ENCODE measurements at regions not wholly inside any gene's neighbourhood (a gene's known extent, or its start where the extent isn't known, plus 50 kb on each side); places are given as distances from the start of the nearest gene placed in this dataset.

DNA sequence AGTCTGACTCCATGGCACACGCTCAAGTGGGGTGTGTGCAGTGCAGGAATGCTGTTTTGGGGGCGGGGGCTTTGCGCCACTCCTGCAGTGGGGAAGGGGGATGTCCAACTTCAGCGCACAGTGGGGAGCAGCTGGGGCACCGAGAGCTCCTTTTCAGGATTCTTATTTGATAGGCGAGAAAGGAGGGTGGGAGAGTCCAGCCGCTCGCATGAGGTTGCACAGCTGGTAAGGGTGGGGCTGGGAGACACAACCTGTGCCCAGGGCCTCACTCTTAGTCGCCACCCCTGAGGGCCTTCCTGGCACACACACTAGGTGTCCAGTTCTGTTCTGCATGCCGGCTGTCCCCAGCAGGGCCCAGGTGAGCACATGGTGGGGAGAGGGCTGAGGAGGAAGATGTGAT is 190.8 kb downstream of the UQCRFS1 start:
- H3K27ac ChIP-seq: no peak overlapping the region
- H3K9me3 ChIP-seq: no peaks in the 10 kb centered on the region
- TF ChIP-seq POLR2A (IDR thresholded peaks at IDR 0.05) (no peak), CTCF (IDR thresholded peaks at IDR 0.05) (no peak)
- no peaks in the 10 kb centered on the region for H3K4me1 ChIP-seq
- no peak overlapping the region for H3K4me3 ChIP-seq
- DNase-seq (no peak), ATAC-seq (no peak)
- H3K36me3 ChIP-seq: no peaks in the 10 kb centered on the region
- WGBS (ENCODE audit: insufficient coverage, low coverage, low lambda C conversion rate, missing lambda C conversion rate): 46% methylated on average over 3 of the region's 10 CpGs
- intact Hi-C loops (cut with DNase I): no loop called here
- no peaks in the 10 kb centered on the region for H3K27me3 ChIP-seq

- no peaks in the 10 kb centered on the region for H3K4me1 ChIP-seq
- TF ChIP-seq POLR2A (IDR thresholded peaks at IDR 0.05) (no peak), CTCF (IDR thresholded peaks at IDR 0.05) (no peak)
- 52% methylated on average over 9 of the region's 16 CpGs for WGBS (ENCODE audit: insufficient coverage, low coverage, low lambda C conversion rate, missing lambda C conversion rate)
- H3K4me3 ChIP-seq: no peak overlapping the region
- DNase-seq (no peak), ATAC-seq (no peak)
- H3K27me3 ChIP-seq: no peaks in the 10 kb centered on the region
- H3K27ac ChIP-seq: no peak overlapping the region
- no peaks in the 10 kb centered on the region for H3K36me3 ChIP-seq
- H3K9me3 ChIP-seq: no peaks in the 10 kb centered on the region
- intact Hi-C loops (cut with DNase I): no loop called here
These were observed 191.6 kb downstream of the UQCRFS1 start for GRCh38 chr19:29021232-29021916.

DNA sequence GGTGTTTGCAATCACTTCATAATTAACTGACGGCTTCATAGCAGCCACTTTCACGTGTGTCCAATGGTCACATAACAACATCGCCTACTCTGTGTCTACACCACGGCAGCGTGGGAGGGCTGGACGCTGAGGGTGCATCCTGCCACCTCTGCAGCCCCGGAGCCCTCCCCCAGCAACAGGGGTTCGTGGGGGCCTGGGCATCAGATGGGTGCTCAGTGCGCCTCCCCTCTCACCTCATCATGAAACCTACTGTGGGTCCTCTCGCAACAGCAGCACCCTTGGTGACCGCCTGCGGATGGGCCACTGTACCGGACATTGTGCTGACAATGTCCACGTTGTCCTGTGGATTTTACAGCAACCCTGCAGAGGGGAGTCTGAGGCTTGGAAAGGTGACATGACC is 193.5 kb downstream of the UQCRFS1 start:
- WGBS (ENCODE audit: insufficient coverage, low coverage, low lambda C conversion rate, missing lambda C conversion rate): 40% methylated on average over 1 of the region's 14 CpGs
- Histone ChIP-seq H3K36me3 (no peaks in the 10 kb centered on the region), H3K27me3 (no peaks in the 10 kb centered on the region), H3K4me3 (no peak overlapping the region), H3K9me3 (no peaks in the 10 kb centered on the region), H3K4me1 (no peaks in the 10 kb centered on the region), H3K27ac (no peak overlapping the region)
- no peak for ATAC-seq
- TF ChIP-seq POLR2A (IDR thresholded peaks at IDR 0.05) (no peak), CTCF (IDR thresholded peaks at IDR 0.05) (no peak)
- DNase-seq: no peak
- intact Hi-C loops (cut with DNase I): no loop called here

GRCh38 chr19:29018542-29018941 is 194.4 kb downstream of the UQCRFS1 start:
- H3K4me1 ChIP-seq: no peaks in the 10 kb centered on the region
- intact Hi-C loops (cut with DNase I): no loop called here
- no peak overlapping the region for H3K27ac ChIP-seq
- no peaks in the 10 kb centered on the region for H3K9me3 ChIP-seq
- H3K4me3 ChIP-seq: no peak overlapping the region
- no peaks in the 10 kb centered on the region for H3K36me3 ChIP-seq
- ATAC-seq (no peak), DNase-seq (no peak)
- no peak for TF ChIP-seq POLR2A (IDR thresholded peaks at IDR 0.05)
- no peak for TF ChIP-seq CTCF (IDR thresholded peaks at IDR 0.05)
- no peaks in the 10 kb centered on the region for H3K27me3 ChIP-seq
- no CpG with 5 or more reads among the region's 3 CpGs for WGBS (ENCODE audit: insufficient coverage, low coverage, low lambda C conversion rate, missing lambda C conversion rate)

- H3K4me1 ChIP-seq: no peaks in the 10 kb centered on the region
- ATAC-seq: no peak
- H3K4me3 ChIP-seq: no peak overlapping the region
- TF ChIP-seq POLR2A (IDR thresholded peaks at IDR 0.05) (no peak), CTCF (IDR thresholded peaks at IDR 0.05) (no peak)
- H3K27me3 ChIP-seq: no peaks in the 10 kb centered on the region
- H3K36me3 ChIP-seq: no peaks in the 10 kb centered on the region
- intact Hi-C loops (cut with DNase I): no loop called here
- WGBS (ENCODE audit: insufficient coverage, low coverage, low lambda C conversion rate, missing lambda C conversion rate): 68% methylated on average over 4 of the region's 8 CpGs
- no peak for DNase-seq
- no peaks in the 10 kb centered on the region for H3K9me3 ChIP-seq
- no peak overlapping the region for H3K27ac ChIP-seq
These were observed 195.2 kb downstream of the UQCRFS1 start for GRCh38 chr19:29017788-29018187.
